ENCODE measurements at regions not wholly inside any gene's neighbourhood (a gene's known extent, or its start where the extent isn't known, plus 50 kb on each side); places are given as distances from the start of the nearest gene placed in this dataset.

DNA sequence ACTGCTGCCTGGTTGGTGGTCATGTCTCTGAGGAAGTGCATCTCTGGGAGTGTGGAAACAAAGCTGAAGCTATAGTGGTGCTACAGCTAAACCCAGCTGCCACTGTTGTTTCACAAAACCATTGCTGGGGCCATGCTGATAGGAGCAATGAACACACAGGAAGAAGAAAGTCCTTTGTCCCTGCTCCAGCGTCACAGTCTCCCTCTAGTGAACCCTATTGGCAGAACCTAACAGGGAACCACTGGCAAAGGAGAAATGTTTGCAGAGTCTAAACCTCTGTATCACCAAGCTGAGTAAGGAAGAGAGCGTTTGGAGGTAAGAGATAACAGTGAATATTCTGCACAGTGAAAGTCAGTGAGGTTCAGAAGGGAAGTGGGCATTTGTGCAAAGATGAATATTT lies 244.0 kb downstream of the YTHDC2 start (continued):
- TF ChIP-seq, protein P1, sequence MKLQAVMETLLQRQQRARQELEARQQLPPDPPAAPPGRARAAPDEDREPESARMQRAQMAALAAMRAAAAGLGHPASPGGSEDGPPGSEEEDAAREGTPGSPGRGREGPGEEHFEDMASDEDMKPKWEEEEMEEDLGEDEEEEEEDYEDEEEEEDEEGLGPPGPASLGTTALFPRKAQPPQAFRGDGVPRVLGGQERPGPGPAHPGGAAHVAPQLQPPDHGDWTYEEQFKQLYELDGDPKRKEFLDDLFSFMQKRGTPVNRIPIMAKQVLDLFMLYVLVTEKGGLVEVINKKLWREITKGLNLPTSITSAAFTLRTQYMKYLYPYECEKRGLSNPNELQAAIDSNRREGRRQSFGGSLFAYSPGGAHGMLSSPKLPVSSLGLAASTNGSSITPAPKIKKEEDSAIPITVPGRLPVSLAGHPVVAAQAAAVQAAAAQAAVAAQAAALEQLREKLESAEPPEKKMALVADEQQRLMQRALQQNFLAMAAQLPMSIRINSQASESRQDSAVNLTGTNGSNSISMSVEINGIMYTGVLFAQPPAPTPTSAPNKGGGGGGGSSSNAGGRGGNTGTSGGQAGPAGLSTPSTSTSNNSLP (IDR thresholded peaks at IDR 0.05; ENCODE audit: borderline replicate concordance, low read depth, low read length), result no peak
- TF ChIP-seq, protein P2, sequence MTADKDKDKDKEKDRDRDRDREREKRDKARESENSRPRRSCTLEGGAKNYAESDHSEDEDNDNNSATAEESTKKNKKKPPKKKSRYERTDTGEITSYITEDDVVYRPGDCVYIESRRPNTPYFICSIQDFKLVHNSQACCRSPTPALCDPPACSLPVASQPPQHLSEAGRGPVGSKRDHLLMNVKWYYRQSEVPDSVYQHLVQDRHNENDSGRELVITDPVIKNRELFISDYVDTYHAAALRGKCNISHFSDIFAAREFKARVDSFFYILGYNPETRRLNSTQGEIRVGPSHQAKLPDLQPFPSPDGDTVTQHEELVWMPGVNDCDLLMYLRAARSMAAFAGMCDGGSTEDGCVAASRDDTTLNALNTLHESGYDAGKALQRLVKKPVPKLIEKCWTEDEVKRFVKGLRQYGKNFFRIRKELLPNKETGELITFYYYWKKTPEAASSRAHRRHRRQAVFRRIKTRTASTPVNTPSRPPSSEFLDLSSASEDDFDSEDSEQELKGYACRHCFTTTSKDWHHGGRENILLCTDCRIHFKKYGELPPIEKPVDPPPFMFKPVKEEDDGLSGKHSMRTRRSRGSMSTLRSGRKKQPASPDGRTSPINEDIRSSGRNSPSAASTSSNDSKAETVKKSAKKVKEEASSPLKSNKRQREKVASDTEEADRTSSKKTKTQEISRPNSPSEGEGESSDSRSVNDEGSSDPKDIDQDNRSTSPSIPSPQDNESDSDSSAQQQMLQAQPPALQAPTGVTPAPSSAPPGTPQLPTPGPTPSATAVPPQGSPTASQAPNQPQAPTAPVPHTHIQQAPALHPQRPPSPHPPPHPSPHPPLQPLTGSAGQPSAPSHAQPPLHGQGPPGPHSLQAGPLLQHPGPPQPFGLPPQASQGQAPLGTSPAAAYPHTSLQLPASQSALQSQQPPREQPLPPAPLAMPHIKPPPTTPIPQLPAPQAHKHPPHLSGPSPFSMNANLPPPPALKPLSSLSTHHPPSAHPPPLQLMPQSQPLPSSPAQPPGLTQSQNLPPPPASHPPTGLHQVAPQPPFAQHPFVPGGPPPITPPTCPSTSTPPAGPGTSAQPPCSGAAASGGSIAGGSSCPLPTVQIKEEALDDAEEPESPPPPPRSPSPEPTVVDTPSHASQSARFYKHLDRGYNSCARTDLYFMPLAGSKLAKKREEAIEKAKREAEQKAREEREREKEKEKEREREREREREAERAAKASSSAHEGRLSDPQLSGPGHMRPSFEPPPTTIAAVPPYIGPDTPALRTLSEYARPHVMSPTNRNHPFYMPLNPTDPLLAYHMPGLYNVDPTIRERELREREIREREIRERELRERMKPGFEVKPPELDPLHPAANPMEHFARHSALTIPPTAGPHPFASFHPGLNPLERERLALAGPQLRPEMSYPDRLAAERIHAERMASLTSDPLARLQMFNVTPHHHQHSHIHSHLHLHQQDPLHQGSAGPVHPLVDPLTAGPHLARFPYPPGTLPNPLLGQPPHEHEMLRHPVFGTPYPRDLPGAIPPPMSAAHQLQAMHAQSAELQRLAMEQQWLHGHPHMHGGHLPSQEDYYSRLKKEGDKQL (CRISPR knock-in tag; IDR thresholded peaks at IDR 0.05; ENCODE audit: borderline replicate concordance), result no peak
- no peak for TF ChIP-seq MTA3 (IDR thresholded peaks at IDR 0.05; ENCODE audit: borderline replicate concordance)
- TF ChIP-seq, protein P3, sequence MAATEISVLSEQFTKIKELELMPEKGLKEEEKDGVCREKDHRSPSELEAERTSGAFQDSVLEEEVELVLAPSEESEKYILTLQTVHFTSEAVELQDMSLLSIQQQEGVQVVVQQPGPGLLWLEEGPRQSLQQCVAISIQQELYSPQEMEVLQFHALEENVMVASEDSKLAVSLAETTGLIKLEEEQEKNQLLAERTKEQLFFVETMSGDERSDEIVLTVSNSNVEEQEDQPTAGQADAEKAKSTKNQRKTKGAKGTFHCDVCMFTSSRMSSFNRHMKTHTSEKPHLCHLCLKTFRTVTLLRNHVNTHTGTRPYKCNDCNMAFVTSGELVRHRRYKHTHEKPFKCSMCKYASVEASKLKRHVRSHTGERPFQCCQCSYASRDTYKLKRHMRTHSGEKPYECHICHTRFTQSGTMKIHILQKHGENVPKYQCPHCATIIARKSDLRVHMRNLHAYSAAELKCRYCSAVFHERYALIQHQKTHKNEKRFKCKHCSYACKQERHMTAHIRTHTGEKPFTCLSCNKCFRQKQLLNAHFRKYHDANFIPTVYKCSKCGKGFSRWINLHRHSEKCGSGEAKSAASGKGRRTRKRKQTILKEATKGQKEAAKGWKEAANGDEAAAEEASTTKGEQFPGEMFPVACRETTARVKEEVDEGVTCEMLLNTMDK (IDR thresholded peaks at IDR 0.05; ENCODE audit: borderline replicate concordance, insufficient read depth, low read depth, low read length, poor library complexity, severe bottlenecking), result no peak
